Pancreas (tissue), 10 donors: ENCODE measurements at regions not wholly inside any gene's neighbourhood (a gene's known extent, or its start where the extent isn't known, plus 50 kb on each side); places are given as distances from the start of the nearest gene placed in this dataset.

Experiments
- ATAC-seq, 4 donors: fragments of 200-7000 bp; cut with Tn5 transposase; one replicate each; pipeline versions ENCODE4 v1.8.0 to v1.9.1; 2020; ENCODE audit warnings: mild to moderate bottlenecking in 4 of 4, moderate library complexity in 4 of 4
- DNase-seq, 6 donors: peaks; one replicate each; pipeline ENCODE4 v3.0.0-alpha.2; 2020
- FAIRE-seq: peaks from 2 replicates; lab custom pipeline; 2012; peaks lifted over from hg19 to GRCh38; lab: Jason Lieb, UNC
- H3K27ac ChIP-seq, 4 donors: fragments of 200-600 bp; sonication (generic); 1 replicate in 3 of 4; 2 replicates in 1 of 4; pipeline versions ENCODE4 v1.5.0 to v1.8.0; 2020
- H3K27me3 ChIP-seq, 4 donors: fragments of 200-600 bp; one replicate each; pipeline ENCODE4 v1.8.0; 2021
- H3K36me3 ChIP-seq, 3 donors: fragments of 200-600 bp; sonication (generic) in 1 of 3; one replicate each; pipeline versions ENCODE4 v1.5.0 to v1.8.0; 2020 to 2021
- H3K4me1 ChIP-seq, 3 donors: fragments of 200-600 bp; one replicate each; pipeline ENCODE4 v1.8.0; 2021
- H3K4me3 ChIP-seq, 4 donors: fragments of 200-600 bp; sonication (generic) in 2 of 4; one replicate each; pipeline versions ENCODE4 v1.5.0 to v1.8.0; 2020 to 2021
- H3K9me3 ChIP-seq, 4 donors: fragments of 200-600 bp; one replicate each; pipeline ENCODE4 v1.8.0; 2021
- WGBS, 2 donors: extraction: QIAGEN DNeasy Blood & Tissue Kit; methylation state at CpG; one replicate each; pipeline ENCODE4 v1.1.7; 2013; 5-methylcytosine and 5-hydroxymethylcytosine counted together
- intact Hi-C, 3 donors: fragments of 100-400 bp; cut with DNase I; formaldehyde crosslinking; loops; one replicate each; pipeline versions ENCODE4 v1.11.1 to v1.14.2; 2022
- TF ChIP-seq, protein P1 (sequence below), 4 donors: fragments of 200-600 bp; sonication (generic) in 3 of 4; IDR thresholded peaks; one replicate each; pipeline versions ENCODE4 v1.5.0 to v1.8.0; 2021; ENCODE audit warnings: antibody characterized with exemption in 4 of 4
- donor health status: healthy with polysubstance abuse.
- donor health status: DM: no; HTN: no; CAD: no; lungs with moderate emphysema.
- donor health status: DM: no; HTN: no; CAD: no.
- donor health status: control.
- donor health status: control.
- donor health status: Bipolar disorder and iron deficiency.
- donor health status: DM: yes; HTN: yes; CAD: no.
- donor health status: DM: no; HTN: no; CAD: no.
- donor health status: DM: no; HTN: no; CAD: no.
- donor health status: DM: yes; HTN: yes; CAD: no.

DNA sequence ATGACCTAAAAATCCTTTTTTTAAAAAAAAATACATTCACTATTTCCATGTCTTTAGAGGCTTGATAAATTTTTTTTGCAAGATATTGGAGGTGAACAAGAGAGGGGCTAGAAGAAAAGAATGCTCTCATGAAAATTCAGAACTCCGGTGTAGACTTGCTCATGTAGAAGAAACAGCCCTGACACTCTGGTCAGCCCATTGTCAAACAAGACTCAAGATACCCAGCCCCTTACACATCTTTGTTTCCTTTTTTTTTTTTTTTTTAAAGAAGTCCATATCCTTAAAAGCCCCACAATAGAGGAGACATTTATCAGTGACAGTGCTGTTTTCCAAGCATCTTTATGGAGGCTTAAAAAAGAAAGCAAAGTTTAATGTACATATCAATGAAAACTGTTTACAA, 196.8 kb upstream of the RORA start:
- Histone ChIP-seq H3K9me3 (no peaks in the 10 kb centered on the region), H3K4me1 (no peaks in the 10 kb centered on the region), H3K27ac (no peak overlapping the region), H3K4me3 (no peak overlapping the region), H3K27me3 (peaks cover 0 to 5% (median 0%) of the 10 kb centered on the region in 4 donors), H3K36me3 (no peaks in the 10 kb centered on the region)
- DNase-seq (no peak), ATAC-seq (no peak), FAIRE-seq (no peak)
- WGBS, 2 donors, result 41 to 73% methylated on average over 1 of the region's 1 CpG
- TF ChIP-seq, protein P1, sequence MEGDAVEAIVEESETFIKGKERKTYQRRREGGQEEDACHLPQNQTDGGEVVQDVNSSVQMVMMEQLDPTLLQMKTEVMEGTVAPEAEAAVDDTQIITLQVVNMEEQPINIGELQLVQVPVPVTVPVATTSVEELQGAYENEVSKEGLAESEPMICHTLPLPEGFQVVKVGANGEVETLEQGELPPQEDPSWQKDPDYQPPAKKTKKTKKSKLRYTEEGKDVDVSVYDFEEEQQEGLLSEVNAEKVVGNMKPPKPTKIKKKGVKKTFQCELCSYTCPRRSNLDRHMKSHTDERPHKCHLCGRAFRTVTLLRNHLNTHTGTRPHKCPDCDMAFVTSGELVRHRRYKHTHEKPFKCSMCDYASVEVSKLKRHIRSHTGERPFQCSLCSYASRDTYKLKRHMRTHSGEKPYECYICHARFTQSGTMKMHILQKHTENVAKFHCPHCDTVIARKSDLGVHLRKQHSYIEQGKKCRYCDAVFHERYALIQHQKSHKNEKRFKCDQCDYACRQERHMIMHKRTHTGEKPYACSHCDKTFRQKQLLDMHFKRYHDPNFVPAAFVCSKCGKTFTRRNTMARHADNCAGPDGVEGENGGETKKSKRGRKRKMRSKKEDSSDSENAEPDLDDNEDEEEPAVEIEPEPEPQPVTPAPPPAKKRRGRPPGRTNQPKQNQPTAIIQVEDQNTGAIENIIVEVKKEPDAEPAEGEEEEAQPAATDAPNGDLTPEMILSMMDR (IDR thresholded peaks at IDR 0.05), result no peak
- intact Hi-C loops, result no loop called here

GRCh38 chr15:61422773-61423172, 193.7 kb upstream of the RORA start:
- peaks cover 0 to 9% (median 0%) of the 10 kb centered on the region in 4 donors for H3K27me3 ChIP-seq
- TF ChIP-seq, protein P1 (IDR thresholded peaks at IDR 0.05), result no peak
- intact Hi-C loops, result no loop called here
- H3K9me3 ChIP-seq, result no peaks in the 10 kb centered on the region
- no peak overlapping the region for H3K27ac ChIP-seq
- no peaks in the 10 kb centered on the region for H3K36me3 ChIP-seq
- FAIRE-seq (no peak), DNase-seq (no peak), ATAC-seq (no peak)
- H3K4me1 ChIP-seq, result no peaks in the 10 kb centered on the region
- no peak overlapping the region for H3K4me3 ChIP-seq
- 81 to 91% methylated on average over 4 of the region's 4 CpGs for WGBS, 2 donors

DNA sequence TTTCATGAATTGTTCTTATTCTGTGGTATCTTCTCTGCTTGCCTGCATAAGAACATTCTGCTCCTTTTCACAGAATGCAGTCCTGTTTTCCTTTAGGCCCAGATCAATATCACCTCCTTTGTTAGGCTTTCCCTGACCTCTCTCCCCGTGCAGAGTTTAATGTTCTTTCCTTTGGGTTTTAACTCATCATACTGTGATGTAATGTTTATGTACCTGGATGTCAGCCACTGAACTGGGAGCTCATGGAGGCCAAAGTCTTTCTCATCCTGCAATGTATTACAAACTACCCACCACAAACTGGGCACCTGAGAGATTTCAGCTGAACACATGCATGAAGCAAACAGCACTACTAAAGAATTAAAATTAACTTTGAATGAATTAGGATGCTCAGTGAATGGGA, 192.8 kb upstream of the RORA start:
- TF ChIP-seq, protein P1 (IDR thresholded peaks at IDR 0.05), result no peak
- ATAC-seq, result no peak
- no peak for DNase-seq
- Histone ChIP-seq H3K27ac (no peak overlapping the region), H3K36me3 (no peaks in the 10 kb centered on the region), H3K4me1 (no peaks in the 10 kb centered on the region), H3K27me3 (peaks cover 0 to 12% (median 0%) of the 10 kb centered on the region in 4 donors), H3K4me3 (no peak overlapping the region), H3K9me3 (no peaks in the 10 kb centered on the region)
- intact Hi-C loops, result no loop called here
- no peak for FAIRE-seq
- WGBS, 2 donors, result 4 to 10% methylated on average over 1 of the region's 1 CpG

GRCh38 chr15:61421470-61421869, 192.4 kb upstream of the RORA start:
- Histone ChIP-seq H3K27me3 (peaks cover 0 to 11% (median 0%) of the 10 kb centered on the region in 4 donors), H3K9me3 (no peaks in the 10 kb centered on the region), H3K4me1 (no peaks in the 10 kb centered on the region), H3K4me3 (no peak overlapping the region), H3K36me3 (no peaks in the 10 kb centered on the region), H3K27ac (no peak overlapping the region)
- 88 to 91% methylated on average over 2 of the region's 2 CpGs for WGBS, 2 donors
- no peak for ATAC-seq
- no peak for DNase-seq
- TF ChIP-seq, protein P1 (IDR thresholded peaks at IDR 0.05), result no peak
- no peak for FAIRE-seq
- intact Hi-C loops, result no loop called here

GRCh38 chr15:61420546-61420945, 191.4 kb upstream of the RORA start:
- H3K27ac ChIP-seq, result no peak overlapping the region
- TF ChIP-seq, protein P1 (IDR thresholded peaks at IDR 0.05), result no peak
- H3K4me3 ChIP-seq, result no peak overlapping the region
- intact Hi-C loops, result no loop called here
- FAIRE-seq (no peak), DNase-seq (no peak), ATAC-seq (no peak)
- peaks cover 0 to 7% (median 0%) of the 10 kb centered on the region in 4 donors for H3K27me3 ChIP-seq
- H3K36me3 ChIP-seq, result no peaks in the 10 kb centered on the region
- no peaks in the 10 kb centered on the region for H3K4me1 ChIP-seq
- H3K9me3 ChIP-seq, result no peaks in the 10 kb centered on the region
